Spleen (tissue), 7 donors: ENCODE measurements at regions not wholly inside any gene's neighbourhood (a gene's known extent, or its start where the extent isn't known, plus 50 kb on each side); places are given as distances from the start of the nearest gene placed in this dataset.

Source experiments
- POLR2A ChIP-seq, 3 donors: fragments of 450-650 bp; IDR thresholded peaks; one replicate each; pipeline ENCODE4 v1.5.1; 2017; ENCODE audit warnings: antibody characterized with exemption in 3 of 3, mild to moderate bottlenecking in 1 of 3
- POLR2AphosphoS5 ChIP-seq, 3 donors: sonication (generic); formaldehyde crosslinking; IDR thresholded peaks; one replicate each; pipeline ENCODE4 v1.5.1; 2017; ENCODE audit warnings: antibody characterized with exemption in 3 of 3
- TF ChIP-seq, protein P1 (sequence below), 11 experiments: fragments of 200-600 bp in 7 of 11; fragments of 450-650 bp in 4 of 11; sonication (generic) in 4 of 11; IDR thresholded peaks in 8 of 11; conservative IDR thresholded peaks in 3 of 11; 1 replicate in 7 of 11; 2 replicates in 4 of 11; pipeline versions ENCODE4 v1.4.0 to v1.8.0; 2016 to 2021; ENCODE audit warnings: antibody characterized with exemption in 11 of 11, inconsistent platforms in 4 of 11, mild to moderate bottlenecking in 1 of 11
- donor health status: DM: no; HTN: no; CAD: no; lungs with moderate emphysema.
- donor health status: DM: no; HTN: no; CAD: no.
- donor health status: DM: no; HTN: no; CAD: no.

DNA sequence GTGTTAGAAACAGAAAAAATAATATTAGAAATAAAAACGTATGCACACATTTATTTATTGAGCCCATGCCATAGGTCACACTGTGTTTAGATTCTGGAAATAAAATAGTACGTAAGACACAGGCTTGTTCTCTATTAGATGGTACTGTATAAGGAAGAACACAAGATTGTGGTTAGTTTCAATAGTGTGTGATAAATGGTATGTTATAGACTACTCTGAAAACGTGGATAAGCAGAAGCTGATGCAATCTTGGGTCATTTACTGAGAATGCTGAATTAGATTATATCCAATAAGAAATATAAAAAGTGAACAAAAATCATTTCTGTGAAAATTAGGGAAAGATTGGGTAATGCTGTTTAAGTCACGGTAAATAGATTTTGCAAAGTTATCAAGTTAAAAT is 1456.4 kb upstream of the ACO1 start:
- TF ChIP-seq, protein P1, sequence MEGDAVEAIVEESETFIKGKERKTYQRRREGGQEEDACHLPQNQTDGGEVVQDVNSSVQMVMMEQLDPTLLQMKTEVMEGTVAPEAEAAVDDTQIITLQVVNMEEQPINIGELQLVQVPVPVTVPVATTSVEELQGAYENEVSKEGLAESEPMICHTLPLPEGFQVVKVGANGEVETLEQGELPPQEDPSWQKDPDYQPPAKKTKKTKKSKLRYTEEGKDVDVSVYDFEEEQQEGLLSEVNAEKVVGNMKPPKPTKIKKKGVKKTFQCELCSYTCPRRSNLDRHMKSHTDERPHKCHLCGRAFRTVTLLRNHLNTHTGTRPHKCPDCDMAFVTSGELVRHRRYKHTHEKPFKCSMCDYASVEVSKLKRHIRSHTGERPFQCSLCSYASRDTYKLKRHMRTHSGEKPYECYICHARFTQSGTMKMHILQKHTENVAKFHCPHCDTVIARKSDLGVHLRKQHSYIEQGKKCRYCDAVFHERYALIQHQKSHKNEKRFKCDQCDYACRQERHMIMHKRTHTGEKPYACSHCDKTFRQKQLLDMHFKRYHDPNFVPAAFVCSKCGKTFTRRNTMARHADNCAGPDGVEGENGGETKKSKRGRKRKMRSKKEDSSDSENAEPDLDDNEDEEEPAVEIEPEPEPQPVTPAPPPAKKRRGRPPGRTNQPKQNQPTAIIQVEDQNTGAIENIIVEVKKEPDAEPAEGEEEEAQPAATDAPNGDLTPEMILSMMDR (IDR thresholded peaks at IDR 0.05 in 8 of 11, conservative IDR thresholded peaks at IDR 0.05 in 3 of 11): no peak
- TF ChIP-seq POLR2A (IDR thresholded peaks at IDR 0.05): no peak
- no peak for TF ChIP-seq POLR2AphosphoS5 (IDR thresholded peaks at IDR 0.05)
